Panc1 (cell line): ENCODE measurements at regions not wholly inside any gene's neighbourhood (a gene's known extent, or its start where the extent isn't known, plus 50 kb on each side); places are given as distances from the start of the nearest gene placed in this dataset.

Source experiments
- CTCF ChIP-seq: fragments of 450-650 bp; IDR thresholded peaks from 2 replicates; pipeline ENCODE4 v1.5.1; 2017; ENCODE audit warnings: mild to moderate bottlenecking
- POLR2AphosphoS5 ChIP-seq: IDR thresholded peaks from 2 replicates; pipeline ENCODE4 v1.6.1; 2012; ENCODE audit warnings: mild to moderate bottlenecking, low read depth, low read length, moderate library complexity
- REST ChIP-seq, 2 experiments: IDR thresholded peaks; 2 replicates each; pipeline ENCODE4 v1.6.1; 2011 to 2012; ENCODE audit warnings: low read depth in 2 of 2, control low read depth in 1 of 2, low read length in 1 of 2, mild to moderate bottlenecking in 1 of 2, moderate library complexity in 1 of 2; ENCODE audit not compliant: insufficient read depth in 1 of 2

- no peak for TF ChIP-seq CTCF
- TF ChIP-seq REST (IDR thresholded peaks at IDR 0.05; ENCODE audit: insufficient read depth in 1 of 2, low read depth in 2 of 2, low read length in 1 of 2) = no peak
- TF ChIP-seq POLR2AphosphoS5 = no peak
Measured at GRCh38 chr15:53910852-53911251, 67.4 kb upstream of the UNC13C start.
